Endothelial cell (in vitro differentiated cells): ENCODE measurements at regions not wholly inside any gene's neighbourhood (a gene's known extent, or its start where the extent isn't known, plus 50 kb on each side); places are given as distances from the start of the nearest gene placed in this dataset.

Experiments
- DNase-seq: peaks from one replicate; pipeline ENCODE4 v3.0.0; 2021; ENCODE audit warnings: low spot score
- H3K27ac Mint-ChIP-seq: one replicate; pipeline ENCODE4 v1.8.0; 2021; ENCODE audit warnings: mixed read lengths, inconsistent platforms; ENCODE audit not compliant: unreplicated experiment
- H3K27me3 Mint-ChIP-seq: one replicate; pipeline ENCODE4 v1.8.0; 2021; ENCODE audit warnings: mild to moderate bottlenecking, moderate library complexity, mixed read lengths, inconsistent platforms; ENCODE audit not compliant: unreplicated experiment
- H3K36me3 Mint-ChIP-seq: one replicate; pipeline ENCODE4 v1.8.0; 2021; ENCODE audit warnings: mild to moderate bottlenecking, low read depth, mixed read lengths, inconsistent platforms; ENCODE audit not compliant: unreplicated experiment
- H3K4me1 Mint-ChIP-seq: one replicate; pipeline ENCODE4 v1.8.0; 2021; ENCODE audit warnings: mild to moderate bottlenecking, mixed read lengths, inconsistent platforms; ENCODE audit not compliant: unreplicated experiment
- H3K4me3 Mint-ChIP-seq: one replicate; pipeline ENCODE4 v1.8.0; 2021; ENCODE audit warnings: mild to moderate bottlenecking, mixed read lengths, inconsistent platforms; ENCODE audit not compliant: unreplicated experiment
- H3K9me3 Mint-ChIP-seq: one replicate; pipeline ENCODE4 v1.8.0; 2021; ENCODE audit warnings: mixed read lengths, inconsistent platforms; ENCODE audit not compliant: unreplicated experiment
- TF ChIP-seq, protein P1 (sequence below): fragments of 200-600 bp; sonication (generic); IDR thresholded peaks from one replicate; pipeline ENCODE4 v1.5.0; 2021; ENCODE audit warnings: antibody characterized with exemption; ENCODE audit not compliant: unreplicated experiment

DNA sequence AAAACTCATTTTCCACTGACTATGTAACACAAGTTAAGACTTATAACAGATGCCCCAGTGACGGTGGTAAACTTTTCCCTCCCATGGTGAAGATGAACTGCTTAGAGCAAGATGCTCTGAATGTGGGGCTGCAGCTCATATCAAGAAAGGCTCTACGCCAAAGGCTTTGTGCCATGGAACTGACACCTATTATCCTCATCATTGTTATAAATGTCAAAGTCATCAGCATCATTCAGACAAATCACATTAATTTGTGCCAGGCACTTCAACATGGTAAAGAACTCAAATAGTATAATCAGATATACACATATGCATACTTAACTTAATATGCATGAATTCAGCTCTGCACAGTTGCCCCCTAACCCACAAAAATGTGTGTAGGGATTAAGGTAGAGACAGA is 305.9 kb upstream of the ATP10B start:
- H3K36me3 Mint-ChIP-seq = no peaks in the 10 kb centered on the region
- no peak for DNase-seq
- no peaks in the 10 kb centered on the region for H3K9me3 Mint-ChIP-seq
- no peak overlapping the region for H3K27ac Mint-ChIP-seq
- no peaks in the 10 kb centered on the region for H3K27me3 Mint-ChIP-seq
- no peaks in the 10 kb centered on the region for H3K4me1 Mint-ChIP-seq
- TF ChIP-seq, protein P1, sequence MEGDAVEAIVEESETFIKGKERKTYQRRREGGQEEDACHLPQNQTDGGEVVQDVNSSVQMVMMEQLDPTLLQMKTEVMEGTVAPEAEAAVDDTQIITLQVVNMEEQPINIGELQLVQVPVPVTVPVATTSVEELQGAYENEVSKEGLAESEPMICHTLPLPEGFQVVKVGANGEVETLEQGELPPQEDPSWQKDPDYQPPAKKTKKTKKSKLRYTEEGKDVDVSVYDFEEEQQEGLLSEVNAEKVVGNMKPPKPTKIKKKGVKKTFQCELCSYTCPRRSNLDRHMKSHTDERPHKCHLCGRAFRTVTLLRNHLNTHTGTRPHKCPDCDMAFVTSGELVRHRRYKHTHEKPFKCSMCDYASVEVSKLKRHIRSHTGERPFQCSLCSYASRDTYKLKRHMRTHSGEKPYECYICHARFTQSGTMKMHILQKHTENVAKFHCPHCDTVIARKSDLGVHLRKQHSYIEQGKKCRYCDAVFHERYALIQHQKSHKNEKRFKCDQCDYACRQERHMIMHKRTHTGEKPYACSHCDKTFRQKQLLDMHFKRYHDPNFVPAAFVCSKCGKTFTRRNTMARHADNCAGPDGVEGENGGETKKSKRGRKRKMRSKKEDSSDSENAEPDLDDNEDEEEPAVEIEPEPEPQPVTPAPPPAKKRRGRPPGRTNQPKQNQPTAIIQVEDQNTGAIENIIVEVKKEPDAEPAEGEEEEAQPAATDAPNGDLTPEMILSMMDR = no peak
- no peak overlapping the region for H3K4me3 Mint-ChIP-seq

DNA sequence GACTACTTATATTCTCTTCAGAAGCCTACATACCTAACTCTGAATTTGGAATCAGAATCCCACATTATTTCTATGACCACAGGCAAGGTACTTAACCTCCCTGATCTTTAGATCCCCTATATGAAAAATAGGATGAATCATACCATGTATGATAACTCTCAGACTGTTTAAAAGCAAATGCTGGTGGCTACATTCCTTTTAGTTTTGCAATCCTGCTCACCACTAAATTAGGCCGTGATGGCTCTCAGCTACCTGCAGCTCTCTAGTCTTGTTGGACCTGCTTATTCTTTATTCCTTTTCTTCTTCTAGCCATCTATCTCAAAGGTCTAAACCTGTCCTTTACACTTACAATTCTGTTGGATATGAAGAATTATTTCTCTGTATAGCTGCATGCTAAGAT is 303.4 kb upstream of the ATP10B start:
- TF ChIP-seq, protein P1 = no peak
- Mint-ChIP-seq H3K27me3 (no peaks in the 10 kb centered on the region), H3K4me1 (no peaks in the 10 kb centered on the region), H3K27ac (no peak overlapping the region), H3K36me3 (no peaks in the 10 kb centered on the region), H3K4me3 (no peak overlapping the region), H3K9me3 (no peaks in the 10 kb centered on the region)
- no peak for DNase-seq

DNA sequence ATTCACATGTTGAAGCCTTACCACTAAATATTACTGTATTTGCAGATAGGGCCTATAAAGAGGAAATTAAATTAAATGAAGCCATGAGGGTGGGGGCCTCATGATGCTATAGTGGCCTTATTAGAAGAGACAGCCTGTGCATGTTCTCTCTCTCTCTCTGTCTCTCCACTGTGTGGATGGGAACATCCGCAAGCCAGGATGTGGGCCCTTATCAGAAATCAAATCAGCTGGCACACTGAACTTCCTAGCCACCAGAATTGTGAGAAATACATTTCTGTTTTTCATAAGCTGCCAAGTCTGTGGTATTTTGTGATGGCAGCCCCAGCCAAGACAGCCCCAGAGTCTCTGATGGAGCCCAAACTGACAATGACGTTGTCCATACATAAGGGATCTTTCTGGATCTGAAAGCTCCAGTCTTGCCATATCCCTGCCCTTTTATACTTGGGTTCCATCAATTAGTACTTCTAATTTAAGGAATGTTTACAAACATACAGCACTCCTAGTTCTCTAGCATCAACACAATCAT is 300.5 kb upstream of the ATP10B start:
- TF ChIP-seq, protein P1 = no peak
- Mint-ChIP-seq H3K27me3 (no peaks in the 10 kb centered on the region), H3K27ac (no peak overlapping the region), H3K9me3 (no peaks in the 10 kb centered on the region), H3K4me3 (no peak overlapping the region), H3K4me1 (no peaks in the 10 kb centered on the region), H3K36me3 (no peaks in the 10 kb centered on the region)
- no peak for DNase-seq

DNA sequence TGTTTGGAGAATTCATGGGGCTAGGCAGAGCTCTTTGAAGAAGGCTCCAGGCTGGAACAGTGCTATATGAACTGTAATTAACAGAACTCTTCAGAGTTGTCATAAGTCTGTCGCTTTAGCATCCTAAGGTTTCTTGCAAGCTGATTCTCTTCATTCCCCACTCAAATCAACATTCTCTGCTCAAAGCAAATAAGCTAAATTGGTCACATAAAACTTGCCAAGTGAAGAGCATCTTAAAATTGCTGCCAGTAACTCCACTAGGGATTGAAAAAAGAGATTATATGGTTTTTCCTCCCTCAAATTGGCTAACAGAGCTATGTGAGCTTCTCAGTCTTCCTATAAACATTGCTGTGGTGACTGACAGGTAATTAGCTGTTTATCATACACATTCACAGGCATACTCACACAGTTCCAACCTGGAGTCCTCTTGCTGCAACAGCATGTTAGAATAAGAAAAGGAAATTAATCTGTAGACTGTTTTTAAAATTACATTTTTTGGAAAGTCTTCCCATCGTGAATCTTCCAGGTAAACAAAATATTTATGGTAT is 298.5 kb upstream of the ATP10B start:
- DNase-seq = no peak
- TF ChIP-seq, protein P1 = no peak
- H3K4me3 Mint-ChIP-seq = no peak overlapping the region
- no peaks in the 10 kb centered on the region for H3K4me1 Mint-ChIP-seq
- no peaks in the 10 kb centered on the region for H3K27me3 Mint-ChIP-seq
- H3K9me3 Mint-ChIP-seq = no peaks in the 10 kb centered on the region
- no peak overlapping the region for H3K27ac Mint-ChIP-seq
- H3K36me3 Mint-ChIP-seq = no peaks in the 10 kb centered on the region

DNA sequence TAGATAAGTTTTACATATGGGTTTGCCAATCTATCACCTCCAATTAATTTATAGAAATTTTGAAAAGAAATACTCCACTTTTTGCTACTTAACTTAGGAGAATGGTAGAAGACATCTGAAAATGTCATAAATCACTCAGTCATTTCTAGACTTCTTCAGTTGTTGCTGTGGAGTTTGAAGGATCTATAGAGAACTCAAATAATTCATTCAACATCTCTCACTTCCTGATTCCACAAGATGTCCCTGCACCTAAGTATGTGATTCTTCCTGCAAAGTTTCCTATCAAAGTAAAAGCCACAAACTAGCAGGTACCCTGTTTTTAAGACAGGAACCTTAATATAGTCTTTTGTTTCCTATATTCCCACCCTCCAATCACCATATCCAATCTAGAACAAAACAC is 297.1 kb upstream of the ATP10B start:
- Mint-ChIP-seq H3K4me3 (no peak overlapping the region), H3K36me3 (no peaks in the 10 kb centered on the region), H3K27ac (no peak overlapping the region), H3K9me3 (no peaks in the 10 kb centered on the region), H3K27me3 (no peaks in the 10 kb centered on the region), H3K4me1 (no peaks in the 10 kb centered on the region)
- TF ChIP-seq, protein P1 = no peak
- DNase-seq = no peak
